Natural killer cell (primary cell): ENCODE measurements at regions not wholly inside any gene's neighbourhood (a gene's known extent, or its start where the extent isn't known, plus 50 kb on each side); places are given as distances from the start of the nearest gene placed in this dataset.

ENCODE experiments used
- ATAC-seq, 3 donors: fragments of 150-1000 bp in 2 of 3; fragments of 200-7000 bp in 1 of 3; cut with Tn5 transposase; 1 replicate in 1 of 3; 2 replicates in 2 of 3; pipeline ENCODE4 v1.10.0; 2021; ENCODE audit warnings: mild to moderate bottlenecking in 2 of 3, moderate library complexity in 2 of 3
- DNase-seq, 2 donors: peaks; one replicate each; pipeline versions ENCODE4 v3.0.0 to v3.0.0-alpha.2; 2013 to 2021; ENCODE audit warnings: mixed read lengths in 1 of 2
- H3K27ac ChIP-seq: one replicate; pipeline ENCODE4 v1.5.1; 2013; ENCODE audit warnings: mild to moderate bottlenecking, low read length
- H3K27me3 ChIP-seq: one replicate; pipeline ENCODE4 v1.6.1; 2013; ENCODE audit warnings: low read length; ENCODE audit not compliant: control insufficient read depth, insufficient read depth
- H3K36me3 ChIP-seq: one replicate; pipeline ENCODE4 v1.6.1; 2013; ENCODE audit warnings: low read length; ENCODE audit not compliant: control insufficient read depth, insufficient read depth
- H3K4me1 ChIP-seq: one replicate; pipeline ENCODE4 v1.6.1; 2013; ENCODE audit warnings: low read length; ENCODE audit not compliant: control insufficient read depth, insufficient read depth
- H3K4me3 ChIP-seq: one replicate; pipeline ENCODE4 v1.5.1; 2013; ENCODE audit warnings: low read length
- H3K9me3 ChIP-seq: one replicate; pipeline ENCODE4 v1.6.1; 2013; ENCODE audit warnings: low read length; ENCODE audit not compliant: control insufficient read depth, insufficient read depth
- H3K27ac Mint-ChIP-seq, 2 donors: one replicate each; pipeline ENCODE4 v1.8.0; 2022; ENCODE audit warnings: mild to moderate bottlenecking in 2 of 2, mixed read lengths in 2 of 2, moderate library complexity in 1 of 2
- H3K27me3 Mint-ChIP-seq, 2 donors: one replicate each; pipeline ENCODE4 v1.8.0; 2022; ENCODE audit warnings: low read depth in 2 of 2, mixed read lengths in 2 of 2
- H3K36me3 Mint-ChIP-seq: one replicate; pipeline ENCODE4 v1.8.0; 2022; ENCODE audit warnings: mixed read lengths
- H3K4me1 Mint-ChIP-seq, 2 donors: one replicate each; pipeline ENCODE4 v1.8.0; 2022; ENCODE audit warnings: mixed read lengths in 2 of 2
- H3K4me3 Mint-ChIP-seq: one replicate; pipeline ENCODE4 v1.8.0; 2022; ENCODE audit warnings: mild to moderate bottlenecking, moderate library complexity, mixed read lengths
- H3K9me3 Mint-ChIP-seq, 2 donors: one replicate each; pipeline ENCODE4 v1.8.0; 2022; ENCODE audit warnings: mixed read lengths in 2 of 2
- WGBS: methylation state at CpG from one replicate; pipeline ENCODE4 v1.1.7; 2013; ENCODE audit warnings: missing lambda C conversion rate; ENCODE audit not compliant: insufficient coverage; 5-methylcytosine and 5-hydroxymethylcytosine counted together
- intact Hi-C: fragments of 100-400 bp; cut with micrococcal nuclease; formaldehyde crosslinking; loops from one replicate; pipeline ENCODE4 v1.14.2; 2022
- TF ChIP-seq, protein P1 (sequence below): fragments of 200-600 bp; IDR thresholded peaks from one replicate; pipeline ENCODE4 v1.8.0; 2022; ENCODE audit warnings: antibody characterized with exemption

DNA sequence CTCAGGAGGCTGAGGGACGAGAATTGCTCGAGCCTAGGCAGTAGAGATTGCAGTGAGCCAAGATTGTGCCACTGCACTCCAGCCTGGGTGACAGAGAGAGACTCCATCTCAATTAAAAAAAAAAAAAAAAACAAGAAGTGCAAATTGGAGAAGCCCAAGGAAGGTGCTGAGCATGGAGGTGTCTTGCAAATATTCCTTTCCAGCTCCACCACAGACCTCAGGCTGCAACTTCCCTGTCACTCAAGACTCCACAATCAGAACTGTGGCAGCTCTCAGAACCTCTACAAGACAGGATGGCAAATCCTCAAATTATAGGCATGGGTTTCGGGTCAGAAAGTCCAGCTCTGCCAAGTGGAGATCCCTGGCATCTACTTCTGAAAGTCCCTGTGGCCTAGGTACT lies 104.4 kb upstream of the TIAM1 start:
- DNase-seq = no peak
- Mint-ChIP-seq H3K36me3 (no peaks in the 10 kb centered on the region), H3K27me3 (peaks cover 0 to 5% of the 10 kb centered on the region in 2 donors), H3K4me1 (peaks cover 46% of the 10 kb centered on the region in 2 donors), H3K9me3 (no peaks in the 10 kb centered on the region), H3K27ac (no peak overlapping the region), H3K4me3 (no peak overlapping the region)
- ATAC-seq = no peak
- TF ChIP-seq, protein P1, sequence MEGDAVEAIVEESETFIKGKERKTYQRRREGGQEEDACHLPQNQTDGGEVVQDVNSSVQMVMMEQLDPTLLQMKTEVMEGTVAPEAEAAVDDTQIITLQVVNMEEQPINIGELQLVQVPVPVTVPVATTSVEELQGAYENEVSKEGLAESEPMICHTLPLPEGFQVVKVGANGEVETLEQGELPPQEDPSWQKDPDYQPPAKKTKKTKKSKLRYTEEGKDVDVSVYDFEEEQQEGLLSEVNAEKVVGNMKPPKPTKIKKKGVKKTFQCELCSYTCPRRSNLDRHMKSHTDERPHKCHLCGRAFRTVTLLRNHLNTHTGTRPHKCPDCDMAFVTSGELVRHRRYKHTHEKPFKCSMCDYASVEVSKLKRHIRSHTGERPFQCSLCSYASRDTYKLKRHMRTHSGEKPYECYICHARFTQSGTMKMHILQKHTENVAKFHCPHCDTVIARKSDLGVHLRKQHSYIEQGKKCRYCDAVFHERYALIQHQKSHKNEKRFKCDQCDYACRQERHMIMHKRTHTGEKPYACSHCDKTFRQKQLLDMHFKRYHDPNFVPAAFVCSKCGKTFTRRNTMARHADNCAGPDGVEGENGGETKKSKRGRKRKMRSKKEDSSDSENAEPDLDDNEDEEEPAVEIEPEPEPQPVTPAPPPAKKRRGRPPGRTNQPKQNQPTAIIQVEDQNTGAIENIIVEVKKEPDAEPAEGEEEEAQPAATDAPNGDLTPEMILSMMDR = no peak
- Histone ChIP-seq H3K9me3 (no peaks in the 10 kb centered on the region), H3K27me3 (no peaks in the 10 kb centered on the region), H3K36me3 (no peaks in the 10 kb centered on the region), H3K4me3 (no peak overlapping the region), H3K4me1 (peaks cover 37% of the 10 kb centered on the region), H3K27ac (no peak overlapping the region)
- intact Hi-C loops = no loop called here
- WGBS = 58% methylated on average over 3 of the region's 3 CpGs

DNA sequence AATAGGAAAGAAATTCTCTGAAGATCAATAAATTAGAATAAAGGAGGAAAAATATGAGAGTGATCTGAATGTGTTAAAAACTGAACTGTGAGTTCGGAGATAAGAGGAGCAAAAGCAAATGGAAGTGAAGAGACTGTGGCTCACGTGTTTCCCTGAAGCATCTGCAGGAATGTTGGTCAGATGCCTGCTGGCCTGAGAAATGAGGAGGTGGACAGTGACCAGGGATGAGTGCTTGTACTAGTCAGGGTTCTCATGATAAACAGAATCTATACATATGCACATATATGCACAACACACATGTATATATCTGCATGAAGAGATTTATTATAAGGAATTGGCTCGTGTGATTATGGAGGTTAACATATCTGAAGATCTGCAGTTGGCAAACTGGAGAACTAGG lies 103.4 kb upstream of the TIAM1 start:
- Histone ChIP-seq H3K27me3 (no peaks in the 10 kb centered on the region), H3K4me3 (no peak overlapping the region), H3K27ac (no peak overlapping the region), H3K9me3 (no peaks in the 10 kb centered on the region), H3K4me1 (peaks cover 37% of the 10 kb centered on the region), H3K36me3 (no peaks in the 10 kb centered on the region)
- intact Hi-C loops = no loop called here
- 61% methylated on average over 3 of the region's 3 CpGs for WGBS
- Mint-ChIP-seq H3K4me3 (peak overlapping the region; percentile 19), H3K27me3 (peaks cover 0 to 2% of the 10 kb centered on the region in 2 donors), H3K27ac (peak overlapping the region; percentile 6 to 60), H3K36me3 (no peaks in the 10 kb centered on the region), H3K9me3 (no peaks in the 10 kb centered on the region), H3K4me1 (peaks cover 53 to 56% of the 10 kb centered on the region in 2 donors)
- no peak for ATAC-seq
- DNase-seq = no peak
- TF ChIP-seq, protein P1 = no peak

DNA sequence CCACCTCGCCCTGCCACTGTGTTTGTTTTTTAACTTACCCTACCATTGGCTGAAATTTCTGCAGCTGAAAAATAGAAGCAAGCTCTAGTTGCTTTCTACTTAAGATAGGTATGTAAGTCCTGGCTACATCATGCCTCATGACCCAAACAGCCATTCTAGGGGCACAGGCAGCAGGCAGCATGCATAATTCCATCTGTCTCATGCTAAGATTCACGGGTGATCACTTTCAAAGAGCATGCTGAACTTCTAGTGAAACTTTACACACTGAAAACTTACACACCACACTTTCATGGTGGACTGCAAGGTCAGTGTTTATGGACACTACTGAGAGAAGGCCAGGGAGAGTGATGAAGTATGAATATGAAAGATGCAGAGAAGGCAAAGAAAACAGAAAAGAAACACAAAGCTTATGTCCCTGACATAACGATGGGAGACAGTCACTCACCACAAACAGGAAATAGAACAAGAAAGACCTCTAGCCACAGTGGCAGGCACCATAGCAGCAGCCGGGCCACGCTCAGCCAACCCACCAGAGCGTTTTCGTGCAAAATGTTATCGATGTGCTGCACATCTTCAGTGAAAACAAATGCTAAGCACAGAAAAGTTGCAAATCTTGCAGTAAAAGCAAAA lies 102.3 kb upstream of the TIAM1 start:
- intact Hi-C loops = no loop called here
- no peaks in the 10 kb centered on the region for H3K9me3 Mint-ChIP-seq
- no peaks in the 10 kb centered on the region for H3K36me3 Mint-ChIP-seq
- WGBS = 10% methylated on average over 8 of the region's 8 CpGs
- H3K4me1 Mint-ChIP-seq = peaks cover 55 to 57% of the 10 kb centered on the region in 2 donors
- DNase-seq = peak; percentile 28 to 66
- H3K36me3 ChIP-seq = no peaks in the 10 kb centered on the region
- TF ChIP-seq, protein P1 = no peak
- H3K4me3 Mint-ChIP-seq = peak overlapping the region; percentile 65
- no peaks in the 10 kb centered on the region for H3K27me3 Mint-ChIP-seq
- peaks cover 37% of the 10 kb centered on the region for H3K4me1 ChIP-seq
- H3K4me3 ChIP-seq = no peak overlapping the region
- H3K9me3 ChIP-seq = peaks cover 2% of the 10 kb centered on the region
- H3K27ac Mint-ChIP-seq = peak overlapping the region; percentile 60 to 67
- H3K27me3 ChIP-seq = no peaks in the 10 kb centered on the region
- H3K27ac ChIP-seq = peak overlapping the region; percentile 27
- ATAC-seq = peak; percentile 77 to 93 (median 83)

DNA sequence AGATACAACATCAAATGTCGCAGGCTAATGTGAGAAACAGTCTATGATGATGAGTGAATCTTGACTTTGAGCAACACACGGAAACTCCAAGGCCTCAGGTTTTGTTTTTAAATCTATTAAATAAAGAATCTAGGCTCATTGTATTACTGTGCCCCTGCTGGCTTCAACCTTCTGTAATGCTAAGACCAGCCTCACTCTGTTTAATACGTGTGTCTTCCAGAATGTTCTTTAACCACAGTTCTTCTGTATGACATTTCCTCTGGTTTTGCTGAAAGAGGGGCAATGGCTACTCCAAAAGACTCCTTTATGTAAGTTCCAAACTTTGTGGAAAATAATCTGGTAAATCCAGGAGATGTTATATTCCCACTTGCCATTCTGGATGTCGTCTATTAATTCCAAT lies 101.1 kb upstream of the TIAM1 start:
- TF ChIP-seq, protein P1 = no peak
- Histone ChIP-seq H3K27ac (no peak overlapping the region), H3K27me3 (no peaks in the 10 kb centered on the region), H3K9me3 (peaks cover 10% of the 10 kb centered on the region), H3K4me3 (no peak overlapping the region), H3K36me3 (no peaks in the 10 kb centered on the region), H3K4me1 (peaks cover 37% of the 10 kb centered on the region)
- Mint-ChIP-seq H3K36me3 (no peaks in the 10 kb centered on the region), H3K9me3 (no peaks in the 10 kb centered on the region), H3K4me3 (peak overlapping the region; percentile 49), H3K27me3 (no peaks in the 10 kb centered on the region), H3K4me1 (peaks cover 55 to 57% of the 10 kb centered on the region in 2 donors), H3K27ac (peak overlapping the region; percentile 56 to 60)
- ATAC-seq (no peak), DNase-seq (no peak)
- intact Hi-C loops = no loop called here
- WGBS = 77% methylated on average over 4 of the region's 4 CpGs
